SU-DHL-6 (cell line): ENCODE measurements at regions not wholly inside any gene's neighbourhood (a gene's known extent, or its start where the extent isn't known, plus 50 kb on each side); places are given as distances from the start of the nearest gene placed in this dataset.

Experiments
- H2AFZ ChIP-seq: fragments of 200-600 bp; sonication (generic); 2 replicates; pipeline ENCODE4 v1.6.1; 2014; ENCODE audit warnings: low read depth, mild to moderate bottlenecking, moderate library complexity, mixed read lengths, antibody characterized with exemption, low read length; ENCODE audit not compliant: severe bottlenecking
- H3F3A ChIP-seq: fragments of 200-600 bp; shearing (Covaris generic); 2 replicates; pipeline ENCODE4 v1.6.0; 2016; ENCODE audit warnings: antibody characterized with exemption, mild to moderate bottlenecking; ENCODE audit not compliant: insufficient read depth
- H3K27ac ChIP-seq: fragments of 200-600 bp; sonication (generic); 2 replicates; pipeline ENCODE4 v1.5.1; 2016; ENCODE audit warnings: low read depth, mild to moderate bottlenecking, low read length, moderate library complexity, mixed read lengths
- H3K27me3 ChIP-seq: fragments of 200-600 bp; sonication (generic), shearing (Covaris generic); 2 replicates; pipeline ENCODE4 v1.6.0; 2014; ENCODE audit warnings: mild to moderate bottlenecking, low read length
- H3K36me3 ChIP-seq: fragments of 200-600 bp; sonication (generic); 2 replicates; pipeline ENCODE4 v1.6.1; 2014; ENCODE audit warnings: mild to moderate bottlenecking, low read length, mixed read lengths
- H3K4me2 ChIP-seq: fragments of 300-600, 200-600 bp; shearing (Covaris generic), sonication (generic); 2 replicates; pipeline ENCODE4 v1.6.0; 2014; ENCODE audit warnings: low read length, low read depth, mild to moderate bottlenecking; ENCODE audit not compliant: poor library complexity, severe bottlenecking
- H3K4me3 ChIP-seq: fragments of 200-600 bp; sonication (generic); 2 replicates; pipeline ENCODE4 v1.5.1; 2014; ENCODE audit warnings: antibody characterized with exemption, low read length, mild to moderate bottlenecking, mixed read lengths; ENCODE audit not compliant: insufficient read depth, poor library complexity, severe bottlenecking
- H3K79me2 ChIP-seq: fragments of 200-600 bp; sonication (generic); 2 replicates; pipeline ENCODE4 v1.6.1; 2014; ENCODE audit warnings: mild to moderate bottlenecking, low read length, moderate library complexity; ENCODE audit not compliant: insufficient read depth
- H3K9ac ChIP-seq: fragments of 200-600 bp; sonication (generic); 2 replicates; pipeline ENCODE4 v1.7.0; 2014; ENCODE audit warnings: mild to moderate bottlenecking, low read length
- H3K9me2 ChIP-seq: fragments of 200-600 bp; sonication (generic); replicated peaks from 2 replicates; pipeline ENCODE4 v1.6.1; 2014; ENCODE audit warnings: low read length; ENCODE audit not compliant: insufficient read depth
- H3K9me3 ChIP-seq: fragments of 200-600 bp; sonication (generic); 2 replicates; pipeline ENCODE4 v1.6.1; 2014; ENCODE audit warnings: low read length, mixed read lengths; ENCODE audit not compliant: insufficient read depth
- H4K20me1 ChIP-seq: fragments of 200-600 bp; sonication (generic); 2 replicates; pipeline ENCODE4 v1.6.1; 2014; ENCODE audit warnings: low read depth, mild to moderate bottlenecking, antibody characterized with exemption, low read length, moderate library complexity, mixed read lengths
- CTCF ChIP-seq: fragments of 200-600 bp; sonication (generic); IDR thresholded peaks from one replicate; pipeline ENCODE4 v1.5.1; 2017; ENCODE audit warnings: antibody characterized with exemption, mild to moderate bottlenecking, low read length, moderate library complexity; ENCODE audit not compliant: insufficient read depth, poor library complexity, severe bottlenecking
- EZH2phosphoT487 ChIP-seq: fragments of 200-600 bp; sonication (generic), shearing (Covaris generic); conservative IDR thresholded peaks from 2 replicates; pipeline ENCODE4 v1.6.1; 2018; ENCODE audit warnings: mild to moderate bottlenecking, antibody characterized with exemption, low read length, moderate library complexity, mixed read lengths

- H3K4me3 ChIP-seq = no peak overlapping the region
- H3K79me2 ChIP-seq = no peaks in the 10 kb centered on the region
- no peak overlapping the region for H3K9ac ChIP-seq
- H2AFZ ChIP-seq = no peak overlapping the region
- H3K27me3 ChIP-seq = no peaks in the 10 kb centered on the region
- no peak for TF ChIP-seq CTCF
- no peak for TF ChIP-seq EZH2phosphoT487
- no peaks in the 10 kb centered on the region for H3K9me2 ChIP-seq
- no peak overlapping the region for H3K27ac ChIP-seq
- H3K4me2 ChIP-seq = no peak overlapping the region
- H3F3A ChIP-seq = no peaks in the 10 kb centered on the region
- H3K36me3 ChIP-seq = no peaks in the 10 kb centered on the region
- no peaks in the 10 kb centered on the region for H3K9me3 ChIP-seq
- no peaks in the 10 kb centered on the region for H4K20me1 ChIP-seq
Measured at GRCh38 chr5:125199373-125199772, 452.9 kb upstream of the ZNF608 start.

- Histone ChIP-seq H3K4me3 (no peak overlapping the region), H3K79me2 (no peaks in the 10 kb centered on the region), H3K4me2 (no peak overlapping the region), H3K27me3 (no peaks in the 10 kb centered on the region), H3K9me3 (no peaks in the 10 kb centered on the region), H3K27ac (no peak overlapping the region), H3K9ac (no peak overlapping the region), H2AFZ (peak overlapping the region; percentile 2), H3K36me3 (no peaks in the 10 kb centered on the region), H3F3A (no peaks in the 10 kb centered on the region), H4K20me1 (no peaks in the 10 kb centered on the region), H3K9me2 (no peaks in the 10 kb centered on the region)
- TF ChIP-seq CTCF (no peak), EZH2phosphoT487 (no peak)
Measured at GRCh38 chr5:125199968-125200865, 453.8 kb upstream of the ZNF608 start.

GRCh38 chr5:125200866-125201373, 454.5 kb upstream of the ZNF608 start:
- Histone ChIP-seq H3K27me3 (no peaks in the 10 kb centered on the region), H3K79me2 (no peaks in the 10 kb centered on the region), H3K4me2 (no peak overlapping the region), H3K4me3 (no peak overlapping the region), H2AFZ (peak overlapping the region; percentile 2), H3K9me3 (no peaks in the 10 kb centered on the region), H3K36me3 (no peaks in the 10 kb centered on the region), H4K20me1 (no peaks in the 10 kb centered on the region), H3K9ac (no peak overlapping the region), H3K27ac (no peak overlapping the region), H3F3A (no peaks in the 10 kb centered on the region), H3K9me2 (no peaks in the 10 kb centered on the region)
- TF ChIP-seq EZH2phosphoT487 (no peak), CTCF (no peak)
